HEK293 (cell line): ENCODE measurements at regions not wholly inside any gene's neighbourhood (a gene's known extent, or its start where the extent isn't known, plus 50 kb on each side); places are given as distances from the start of the nearest gene placed in this dataset.

ENCODE experiments used
- CTCF ChIA-PET: fragments of 350-600 bp; formaldehyde crosslinking; extraction: SDS; loops from one replicate; lab custom pipeline; 2021; ENCODE audit warnings: antibody characterized with exemption; lab: Yijun Ruan, JAX
- POLR2A ChIA-PET: fragments of 300-600 bp; formaldehyde crosslinking; extraction: SDS; loops from one replicate; lab custom pipeline; 2020; ENCODE audit warnings: antibody characterized with exemption, inconsistent platforms; lab: Yijun Ruan, JAX
- H3K27ac ChIP-seq: fragments of 200-500 bp; sonication (Bioruptor generic); 2 replicates; pipeline ENCODE4 v1.5.1; 2014; ENCODE audit warnings: low read depth, low read length, control low read depth, inconsistent platforms; ENCODE audit errors: extremely low read depth
- H3K36me3 ChIP-seq, 2 experiments: fragments of 200-500 bp in 1 of 2; sonication (Bioruptor generic) in 1 of 2; 1 replicate in 1 of 2; 2 replicates in 1 of 2; pipeline ENCODE4 v1.5.1; 2014 to 2017; ENCODE audit warnings: inconsistent platforms in 2 of 2, low read length in 2 of 2; ENCODE audit not compliant: control insufficient read depth in 2 of 2, insufficient read depth in 1 of 2
- H3K4me1 ChIP-seq: fragments of 200-500 bp; sonication (Bioruptor generic); 2 replicates; pipeline ENCODE4 v1.5.1; 2014; ENCODE audit warnings: mild to moderate bottlenecking, low read length, inconsistent platforms; ENCODE audit not compliant: control insufficient read depth, insufficient read depth
- H3K4me3 ChIP-seq: 2 replicates; pipeline ENCODE4 v1.5.1; 2011; ENCODE audit warnings: low read depth, mild to moderate bottlenecking, control low read depth, low read length, moderate library complexity
- H3K9me3 ChIP-seq: fragments of 200-500 bp; sonication (Bioruptor generic); 2 replicates; pipeline ENCODE4 v1.5.1; 2014; ENCODE audit warnings: low read depth, low read length, inconsistent platforms; ENCODE audit not compliant: control insufficient read depth, insufficient read depth
- GLIS2 ChIP-seq: fragments of 450-650 bp; formaldehyde crosslinking; IDR thresholded peaks from 2 replicates; pipeline ENCODE4 v1.5.1; 2016; ENCODE audit warnings: missing biosample characterization, missing genetic modification characterization
- KLF8 ChIP-seq: fragments of 450-650 bp; formaldehyde crosslinking; IDR thresholded peaks from 2 replicates; pipeline ENCODE4 v1.5.1; 2016; ENCODE audit warnings: missing biosample characterization, missing genetic modification characterization
- MEIS1 ChIP-seq: sonication (generic); formaldehyde crosslinking; IDR thresholded peaks from 2 replicates; pipeline ENCODE4 v1.8.1; 2022; ENCODE audit warnings: missing genetic modification reagents, mild to moderate bottlenecking, borderline replicate concordance
- REPIN1 ChIP-seq: fragments of 450-650 bp; formaldehyde crosslinking; IDR thresholded peaks from 2 replicates; pipeline ENCODE4 v1.5.1; 2017; ENCODE audit warnings: missing biosample characterization, missing genetic modification characterization, low read depth
- ZBTB21 ChIP-seq: fragments of 450-650 bp; formaldehyde crosslinking; IDR thresholded peaks from 2 replicates; pipeline ENCODE4 v1.5.1; 2017; ENCODE audit warnings: missing biosample characterization, missing genetic modification characterization
- ZFP37 ChIP-seq: fragments of 450-650 bp; formaldehyde crosslinking; IDR thresholded peaks from 2 replicates; pipeline ENCODE4 v1.5.1; 2016; ENCODE audit warnings: missing biosample characterization, missing genetic modification characterization
- ZNF10 ChIP-seq: fragments of 450-650 bp; formaldehyde crosslinking; IDR thresholded peaks from 2 replicates; pipeline ENCODE4 v1.5.1; 2017; ENCODE audit warnings: missing biosample characterization, missing genetic modification characterization
- ZNF114 ChIP-seq: fragments of 450-650 bp; formaldehyde crosslinking; IDR thresholded peaks from 2 replicates; pipeline ENCODE4 v1.5.0; 2017; ENCODE audit warnings: missing biosample characterization, missing genetic modification characterization
- ZNF140 ChIP-seq: fragments of 450-650 bp; formaldehyde crosslinking; IDR thresholded peaks from 2 replicates; pipeline ENCODE4 v1.5.1; 2016; ENCODE audit warnings: missing biosample characterization, missing genetic modification characterization
- ZNF18 ChIP-seq: fragments of 450-650 bp; formaldehyde crosslinking; IDR thresholded peaks from 2 replicates; pipeline ENCODE4 v1.5.1; 2016; ENCODE audit warnings: missing biosample characterization, missing genetic modification characterization
- ZNF2 ChIP-seq: fragments of 450-650 bp; formaldehyde crosslinking; IDR thresholded peaks from 2 replicates; pipeline ENCODE4 v1.5.1; 2016; ENCODE audit warnings: missing biosample characterization, missing genetic modification characterization
- ZNF202 ChIP-seq: fragments of 450-650 bp; formaldehyde crosslinking; IDR thresholded peaks from 2 replicates; pipeline ENCODE4 v1.5.1; 2016; ENCODE audit warnings: missing biosample characterization, missing genetic modification characterization, borderline replicate concordance
- ZNF239 ChIP-seq: fragments of 450-650 bp; formaldehyde crosslinking; IDR thresholded peaks from 2 replicates; pipeline ENCODE4 v1.5.1; 2016; ENCODE audit warnings: missing biosample characterization, missing genetic modification characterization
- ZNF248 ChIP-seq: fragments of 450-650 bp; formaldehyde crosslinking; IDR thresholded peaks from 2 replicates; pipeline ENCODE4 v1.5.1; 2017; ENCODE audit warnings: missing biosample characterization, missing genetic modification characterization
- ZNF514 ChIP-seq: fragments of 450-650 bp; formaldehyde crosslinking; IDR thresholded peaks from 2 replicates; pipeline ENCODE4 v1.5.1; 2016; ENCODE audit warnings: missing biosample characterization, missing genetic modification characterization
- ZNF521 ChIP-seq: fragments of 450-650 bp; formaldehyde crosslinking; IDR thresholded peaks from 2 replicates; pipeline ENCODE4 v1.5.1; 2017; ENCODE audit warnings: missing biosample characterization, mild to moderate bottlenecking, missing genetic modification characterization
- ZNF561 ChIP-seq: fragments of 450-650 bp; IDR thresholded peaks from 2 replicates; pipeline ENCODE4 v1.5.1; 2018; ENCODE audit warnings: missing biosample characterization, missing genetic modification characterization, borderline replicate concordance
- ZNF600 ChIP-seq: fragments of 450-650 bp; formaldehyde crosslinking; IDR thresholded peaks from 2 replicates; pipeline ENCODE4 v1.5.1; 2016; ENCODE audit warnings: missing biosample characterization, missing genetic modification characterization
- ZNF654 ChIP-seq: fragments of 450-650 bp; formaldehyde crosslinking; IDR thresholded peaks from 2 replicates; pipeline ENCODE4 v1.5.1; 2016; ENCODE audit warnings: low read depth, missing biosample characterization, missing genetic modification characterization
- ZNF692 ChIP-seq: fragments of 450-650 bp; formaldehyde crosslinking; IDR thresholded peaks from 2 replicates; pipeline ENCODE4 v1.5.1; 2016; ENCODE audit warnings: missing biosample characterization, missing genetic modification characterization
- ZNF707 ChIP-seq: fragments of 450-650 bp; formaldehyde crosslinking; IDR thresholded peaks from 2 replicates; pipeline ENCODE4 v1.5.1; 2016; ENCODE audit warnings: missing biosample characterization, missing genetic modification characterization
- ZSCAN4 ChIP-seq: fragments of 450-650 bp; formaldehyde crosslinking; IDR thresholded peaks from 2 replicates; pipeline ENCODE4 v1.5.1; 2017; ENCODE audit warnings: missing biosample characterization, missing genetic modification characterization
- TF ChIP-seq, protein P1 (sequence below): fragments of 450-650 bp; formaldehyde crosslinking; IDR thresholded peaks from 2 replicates; pipeline ENCODE4 v1.5.1; 2016; ENCODE audit warnings: missing biosample characterization, missing genetic modification characterization
- TF ChIP-seq, protein P2 (sequence below): fragments of 450-650 bp; formaldehyde crosslinking; IDR thresholded peaks from 2 replicates; pipeline ENCODE4 v1.5.1; 2016; ENCODE audit warnings: missing biosample characterization, missing genetic modification characterization

DNA sequence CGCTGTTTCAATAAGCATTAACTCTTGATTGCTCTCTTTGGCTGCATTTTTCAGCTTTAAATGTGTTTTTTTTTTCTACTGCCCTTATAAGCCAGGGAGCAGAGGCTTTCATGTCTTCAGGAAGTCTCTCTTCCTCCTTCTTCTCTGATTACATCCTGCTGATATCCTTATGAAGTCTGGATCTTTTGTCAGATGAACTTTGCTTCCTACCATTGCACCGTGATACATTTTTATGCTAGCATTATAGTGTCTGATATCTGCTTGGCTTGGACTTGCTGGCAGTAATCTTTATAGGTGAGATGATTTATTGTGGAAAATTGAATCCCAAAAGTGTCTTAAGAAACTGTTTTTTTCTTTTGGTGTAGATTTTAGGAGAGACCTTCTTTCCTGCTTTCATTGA lies 160.4 kb upstream of the CFAP20DC start:
- ChIA-PET CTCF (interaction anchor here (0.7 kb wide), 1 partner anchor 91 kb away, joined by 4 read pairs; no protein-coding TSS in a partner anchor), POLR2A (no interaction called here)
- TF ChIP-seq ZBTB21 (tag by site-specific recombination) (no peak), REPIN1 (tag by site-specific recombination) (no peak), ZSCAN4 (tag by site-specific recombination) (no peak), ZNF2 (tag by site-specific recombination) (no peak), ZNF600 (tag by site-specific recombination) (no peak), ZNF654 (tag by site-specific recombination) (no peak), MEIS1 (no peak), ZNF521 (no peak)
- TF ChIP-seq, protein P1, sequence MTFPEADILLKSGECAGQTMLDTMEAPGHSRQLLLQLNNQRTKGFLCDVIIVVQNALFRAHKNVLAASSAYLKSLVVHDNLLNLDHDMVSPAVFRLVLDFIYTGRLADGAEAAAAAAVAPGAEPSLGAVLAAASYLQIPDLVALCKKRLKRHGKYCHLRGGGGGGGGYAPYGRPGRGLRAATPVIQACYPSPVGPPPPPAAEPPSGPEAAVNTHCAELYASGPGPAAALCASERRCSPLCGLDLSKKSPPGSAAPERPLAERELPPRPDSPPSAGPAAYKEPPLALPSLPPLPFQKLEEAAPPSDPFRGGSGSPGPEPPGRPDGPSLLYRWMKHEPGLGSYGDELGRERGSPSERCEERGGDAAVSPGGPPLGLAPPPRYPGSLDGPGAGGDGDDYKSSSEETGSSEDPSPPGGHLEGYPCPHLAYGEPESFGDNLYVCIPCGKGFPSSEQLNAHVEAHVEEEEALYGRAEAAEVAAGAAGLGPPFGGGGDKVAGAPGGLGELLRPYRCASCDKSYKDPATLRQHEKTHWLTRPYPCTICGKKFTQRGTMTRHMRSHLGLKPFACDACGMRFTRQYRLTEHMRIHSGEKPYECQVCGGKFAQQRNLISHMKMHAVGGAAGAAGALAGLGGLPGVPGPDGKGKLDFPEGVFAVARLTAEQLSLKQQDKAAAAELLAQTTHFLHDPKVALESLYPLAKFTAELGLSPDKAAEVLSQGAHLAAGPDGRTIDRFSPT (tag by site-specific recombination), result no peak

DNA sequence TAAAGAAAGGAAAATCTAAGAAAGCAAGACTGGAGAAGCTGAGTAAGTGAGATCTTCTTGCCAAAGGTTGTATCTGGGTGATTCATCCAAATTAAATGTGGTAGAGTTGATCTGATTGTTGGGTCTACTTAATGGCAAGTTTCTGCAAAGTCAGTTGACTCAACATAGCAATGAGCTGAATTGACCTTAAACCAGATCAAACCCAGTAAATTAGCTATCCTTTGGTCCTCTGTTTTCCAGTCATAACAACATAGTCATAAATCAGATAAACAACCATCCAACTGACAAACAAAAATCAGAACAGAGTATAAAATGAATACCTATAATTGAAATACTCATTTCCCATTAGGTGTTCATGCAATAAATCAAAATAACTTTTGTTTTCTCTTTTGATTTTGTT lies 142.6 kb upstream of the CFAP20DC start:
- no peaks in the 10 kb centered on the region for H3K36me3 ChIP-seq
- CTCF ChIA-PET, result no interaction called here
- TF ChIP-seq ZNF18, result no peak
- TF ChIP-seq ZNF692 (tag by site-specific recombination), result no peak
- no peak for TF ChIP-seq ZNF10 (tag by site-specific recombination)
- TF ChIP-seq ZNF114, result no peak
- TF ChIP-seq ZNF514 (tag by site-specific recombination), result no peak
- TF ChIP-seq ZNF654 (tag by site-specific recombination), result no peak
- H3K9me3 ChIP-seq, result no peaks in the 10 kb centered on the region
- POLR2A ChIA-PET, result no interaction called here
- no peak overlapping the region for H3K27ac ChIP-seq
- H3K4me3 ChIP-seq, result no peak overlapping the region
- no peaks in the 10 kb centered on the region for H3K4me1 ChIP-seq

More for the DNA sequence above, 160.4 kb upstream of the CFAP20DC start:
- no peaks in the 10 kb centered on the region for H3K9me3 ChIP-seq
- no peaks in the 10 kb centered on the region for H3K36me3 ChIP-seq
- H3K4me3 ChIP-seq, result no peak overlapping the region
- H3K27ac ChIP-seq, result no peak overlapping the region
- no peaks in the 10 kb centered on the region for H3K4me1 ChIP-seq

GRCh38 chr3:59191651-59192050 lies 141.8 kb upstream of the CFAP20DC start:
- ChIA-PET CTCF (no interaction called here), POLR2A (no interaction called here)
- H3K4me1 ChIP-seq, result no peaks in the 10 kb centered on the region
- H3K36me3 ChIP-seq, result no peaks in the 10 kb centered on the region
- no peak overlapping the region for H3K4me3 ChIP-seq
- no peaks in the 10 kb centered on the region for H3K9me3 ChIP-seq
- H3K27ac ChIP-seq, result no peak overlapping the region
- TF ChIP-seq ZNF140 (tag by site-specific recombination), result no peak
- TF ChIP-seq GLIS2 (tag by site-specific recombination), result no peak
- no peak for TF ChIP-seq ZNF202 (tag by site-specific recombination)
- TF ChIP-seq ZNF707 (tag by site-specific recombination), result no peak
- no peak for TF ChIP-seq ZNF239 (tag by site-specific recombination)
- no peak for TF ChIP-seq ZFP37 (tag by site-specific recombination)
- no peak for TF ChIP-seq KLF8 (tag by site-specific recombination)
- no peak for TF ChIP-seq ZNF561
- TF ChIP-seq ZNF248 (tag by site-specific recombination), result no peak
- TF ChIP-seq, protein P2, sequence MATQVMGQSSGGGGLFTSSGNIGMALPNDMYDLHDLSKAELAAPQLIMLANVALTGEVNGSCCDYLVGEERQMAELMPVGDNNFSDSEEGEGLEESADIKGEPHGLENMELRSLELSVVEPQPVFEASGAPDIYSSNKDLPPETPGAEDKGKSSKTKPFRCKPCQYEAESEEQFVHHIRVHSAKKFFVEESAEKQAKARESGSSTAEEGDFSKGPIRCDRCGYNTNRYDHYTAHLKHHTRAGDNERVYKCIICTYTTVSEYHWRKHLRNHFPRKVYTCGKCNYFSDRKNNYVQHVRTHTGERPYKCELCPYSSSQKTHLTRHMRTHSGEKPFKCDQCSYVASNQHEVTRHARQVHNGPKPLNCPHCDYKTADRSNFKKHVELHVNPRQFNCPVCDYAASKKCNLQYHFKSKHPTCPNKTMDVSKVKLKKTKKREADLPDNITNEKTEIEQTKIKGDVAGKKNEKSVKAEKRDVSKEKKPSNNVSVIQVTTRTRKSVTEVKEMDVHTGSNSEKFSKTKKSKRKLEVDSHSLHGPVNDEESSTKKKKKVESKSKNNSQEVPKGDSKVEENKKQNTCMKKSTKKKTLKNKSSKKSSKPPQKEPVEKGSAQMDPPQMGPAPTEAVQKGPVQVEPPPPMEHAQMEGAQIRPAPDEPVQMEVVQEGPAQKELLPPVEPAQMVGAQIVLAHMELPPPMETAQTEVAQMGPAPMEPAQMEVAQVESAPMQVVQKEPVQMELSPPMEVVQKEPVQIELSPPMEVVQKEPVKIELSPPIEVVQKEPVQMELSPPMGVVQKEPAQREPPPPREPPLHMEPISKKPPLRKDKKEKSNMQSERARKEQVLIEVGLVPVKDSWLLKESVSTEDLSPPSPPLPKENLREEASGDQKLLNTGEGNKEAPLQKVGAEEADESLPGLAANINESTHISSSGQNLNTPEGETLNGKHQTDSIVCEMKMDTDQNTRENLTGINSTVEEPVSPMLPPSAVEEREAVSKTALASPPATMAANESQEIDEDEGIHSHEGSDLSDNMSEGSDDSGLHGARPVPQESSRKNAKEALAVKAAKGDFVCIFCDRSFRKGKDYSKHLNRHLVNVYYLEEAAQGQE, result no peak
